Endothelial cell of umbilical vein (primary cell): ENCODE measurements at regions not wholly inside any gene's neighbourhood (a gene's known extent, or its start where the extent isn't known, plus 50 kb on each side); places are given as distances from the start of the nearest gene placed in this dataset.

ENCODE experiments used
- EZH2 ChIP-seq: IDR thresholded peaks from 2 replicates; pipeline ENCODE4 v1.6.1; 2012; ENCODE audit warnings: borderline replicate concordance, low read depth, mild to moderate bottlenecking, moderate library complexity, low read length, inconsistent platforms; ENCODE audit not compliant: severe bottlenecking
- GATA2 ChIP-seq: IDR thresholded peaks from 2 replicates; pipeline ENCODE4 v1.7.0; 2011; ENCODE audit warnings: low read depth, mild to moderate bottlenecking, moderate library complexity, mixed read lengths, low read length; ENCODE audit not compliant: insufficient read length, insufficient read depth
- JUN ChIP-seq: IDR thresholded peaks from 2 replicates; pipeline ENCODE4 v1.6.1; 2011; ENCODE audit warnings: borderline replicate concordance, low read depth; ENCODE audit not compliant: insufficient read length, insufficient read depth
- MYC ChIP-seq: IDR thresholded peaks from one replicate; pipeline ENCODE4 v1.6.1; 2011; ENCODE audit warnings: mild to moderate bottlenecking, low read depth, low read length
- POLR2A ChIP-seq: IDR thresholded peaks from 2 replicates; pipeline ENCODE4 v1.6.1; 2012; ENCODE audit warnings: low read depth, mild to moderate bottlenecking, control low read depth, low read length
- POLR2AphosphoS5 ChIP-seq: IDR thresholded peaks from 2 replicates; pipeline ENCODE4 v1.6.1; 2012; ENCODE audit warnings: low read depth, mild to moderate bottlenecking, control low read depth, low read length, moderate library complexity; ENCODE audit not compliant: insufficient read depth
- TF ChIP-seq, protein P1 (sequence below), 2 donors: IDR thresholded peaks; 1 replicate in 1 of 2; 2 replicates in 1 of 2; pipeline ENCODE4 v1.5.1; 2011; ENCODE audit warnings: low read length in 2 of 2, mild to moderate bottlenecking in 2 of 2, moderate library complexity in 2 of 2, control low read depth in 1 of 2, inconsistent platforms in 1 of 2, low read depth in 1 of 2; ENCODE audit not compliant: insufficient read depth in 1 of 2; ENCODE audit errors: extremely low read depth in 1 of 2
- TF ChIP-seq, protein P2 (sequence below): IDR thresholded peaks from 2 replicates; pipeline ENCODE4 v1.6.1; 2011; ENCODE audit not compliant: insufficient read depth, insufficient read length

DNA sequence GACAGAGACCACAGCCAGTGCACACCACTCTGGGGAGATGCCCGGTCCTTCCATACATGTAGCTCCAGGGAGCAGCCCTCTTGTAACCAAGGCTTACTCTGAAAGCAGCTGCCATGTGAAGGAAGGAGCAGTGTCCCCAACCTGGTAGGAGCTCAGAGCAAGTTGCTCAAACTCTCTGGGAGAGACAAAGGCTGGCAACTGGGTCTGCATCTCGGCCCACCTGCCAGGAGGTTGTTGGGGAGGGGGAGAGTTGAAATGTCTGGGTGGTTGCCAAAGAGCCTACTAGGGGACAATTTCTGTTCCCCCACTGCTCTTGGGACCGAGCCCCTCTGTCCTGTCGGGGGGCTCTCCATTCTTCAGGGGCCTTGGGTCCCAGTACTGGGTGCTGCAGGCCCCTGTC lies 309.9 kb downstream of the TLE3 start:
- no peak for TF ChIP-seq EZH2
- TF ChIP-seq, protein P1, sequence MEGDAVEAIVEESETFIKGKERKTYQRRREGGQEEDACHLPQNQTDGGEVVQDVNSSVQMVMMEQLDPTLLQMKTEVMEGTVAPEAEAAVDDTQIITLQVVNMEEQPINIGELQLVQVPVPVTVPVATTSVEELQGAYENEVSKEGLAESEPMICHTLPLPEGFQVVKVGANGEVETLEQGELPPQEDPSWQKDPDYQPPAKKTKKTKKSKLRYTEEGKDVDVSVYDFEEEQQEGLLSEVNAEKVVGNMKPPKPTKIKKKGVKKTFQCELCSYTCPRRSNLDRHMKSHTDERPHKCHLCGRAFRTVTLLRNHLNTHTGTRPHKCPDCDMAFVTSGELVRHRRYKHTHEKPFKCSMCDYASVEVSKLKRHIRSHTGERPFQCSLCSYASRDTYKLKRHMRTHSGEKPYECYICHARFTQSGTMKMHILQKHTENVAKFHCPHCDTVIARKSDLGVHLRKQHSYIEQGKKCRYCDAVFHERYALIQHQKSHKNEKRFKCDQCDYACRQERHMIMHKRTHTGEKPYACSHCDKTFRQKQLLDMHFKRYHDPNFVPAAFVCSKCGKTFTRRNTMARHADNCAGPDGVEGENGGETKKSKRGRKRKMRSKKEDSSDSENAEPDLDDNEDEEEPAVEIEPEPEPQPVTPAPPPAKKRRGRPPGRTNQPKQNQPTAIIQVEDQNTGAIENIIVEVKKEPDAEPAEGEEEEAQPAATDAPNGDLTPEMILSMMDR (IDR thresholded peaks at IDR 0.05; ENCODE audit: extremely low read depth in 1 of 2, insufficient read depth in 1 of 2, low read depth in 1 of 2, low read length in 2 of 2) = no peak
- TF ChIP-seq POLR2AphosphoS5 = no peak
- TF ChIP-seq POLR2A = no peak
- no peak for TF ChIP-seq MYC
- TF ChIP-seq, protein P2, sequence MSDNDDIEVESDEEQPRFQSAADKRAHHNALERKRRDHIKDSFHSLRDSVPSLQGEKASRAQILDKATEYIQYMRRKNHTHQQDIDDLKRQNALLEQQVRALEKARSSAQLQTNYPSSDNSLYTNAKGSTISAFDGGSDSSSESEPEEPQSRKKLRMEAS = no peak
- no peak for TF ChIP-seq JUN
- no peak for TF ChIP-seq GATA2
